Panc1 (cell line): ENCODE measurements at regions not wholly inside any gene's neighbourhood (a gene's known extent, or its start where the extent isn't known, plus 50 kb on each side); places are given as distances from the start of the nearest gene placed in this dataset.

Source experiments
- ATAC-seq: fragments of 200-7000 bp; cut with Tn5 transposase; 2 replicates; pipeline ENCODE4 v1.9.1; 2020; ENCODE audit warnings: mild to moderate bottlenecking, moderate library complexity
- BruUV-seq: library from RNA; stranded (reverse); fragments of 400-500 nt; replicated peaks from 2 replicates; lab custom pipeline; 2021; lab: Mats Ljungman, UMichigan
- CTCF ChIA-PET: fragments of 300-600 bp; sonication (Branson Sonifier 250); formaldehyde crosslinking; loops from one replicate; lab custom pipeline; 2022; ENCODE audit warnings: antibody characterized with exemption; lab: Charles Lee
- POLR2A ChIA-PET: fragments of 300-600 bp; sonication (Branson Sonifier 250); formaldehyde crosslinking; loops from one replicate; lab custom pipeline; 2022; ENCODE audit warnings: antibody characterized with exemption; lab: Charles Lee
- DNase-seq: peaks from one replicate; pipeline ENCODE4 v3.0.0-alpha.2; 2010; ENCODE audit warnings: low read depth, low spot score
- H3K27ac ChIP-seq: 2 replicates; pipeline ENCODE4 v1.5.1; 2011; ENCODE audit warnings: mild to moderate bottlenecking, low read length, inconsistent platforms
- H3K27me3 ChIP-seq: fragments of 200-500 bp; sonication (Bioruptor generic); 2 replicates; pipeline ENCODE4 v1.6.0; 2014; ENCODE audit warnings: low read length, inconsistent platforms; ENCODE audit not compliant: control insufficient read depth, insufficient read depth
- H3K36me3 ChIP-seq: fragments of 200-500 bp; sonication (Bioruptor generic); 2 replicates; pipeline ENCODE4 v1.5.1; 2014; ENCODE audit warnings: inconsistent platforms, mild to moderate bottlenecking, low read length, moderate library complexity; ENCODE audit not compliant: control insufficient read depth, insufficient read depth
- H3K4me1 ChIP-seq: 2 replicates; pipeline ENCODE4 v1.5.1; 2011; ENCODE audit warnings: inconsistent platforms, mild to moderate bottlenecking, low read length, moderate library complexity; ENCODE audit not compliant: control insufficient read depth, insufficient read depth
- H3K4me3 ChIP-seq, 2 experiments: 2 replicates each; pipeline ENCODE4 v1.5.1; 2011 to 2012; ENCODE audit warnings: low read depth in 2 of 2, low read length in 2 of 2, mild to moderate bottlenecking in 2 of 2, inconsistent platforms in 1 of 2, moderate library complexity in 1 of 2
- H3K9me3 ChIP-seq: fragments of 200-500 bp; sonication (Bioruptor generic); 2 replicates; pipeline ENCODE4 v1.5.1; 2014; ENCODE audit warnings: low read depth, mild to moderate bottlenecking, inconsistent platforms, low read length, moderate library complexity; ENCODE audit not compliant: control insufficient read depth, insufficient read depth
- POLR2AphosphoS5 ChIP-seq: IDR thresholded peaks from 2 replicates; pipeline ENCODE4 v1.6.1; 2012; ENCODE audit warnings: mild to moderate bottlenecking, low read depth, low read length, moderate library complexity
- SIN3A ChIP-seq: IDR thresholded peaks from 2 replicates; pipeline ENCODE4 v1.6.1; 2012; ENCODE audit warnings: low read depth, mild to moderate bottlenecking, low read length, moderate library complexity, borderline replicate concordance; ENCODE audit not compliant: insufficient read depth
- TCF7L2 ChIP-seq: IDR thresholded peaks from 2 replicates; pipeline ENCODE4 v1.6.1; 2011; ENCODE audit warnings: mild to moderate bottlenecking, low read depth, low read length, inconsistent platforms
- in situ Hi-C: cut with HindIII; loops from 2 replicates; pipeline ENCODE4 v1.10.0; 2016; ENCODE audit warnings: low sequenced_read_pairs, low pct_unique_long_range_greater_than_20kb
- intact Hi-C: fragments of 100-400 bp; cut with micrococcal nuclease; formaldehyde crosslinking; loops from one replicate; pipeline ENCODE4 v1.10.0; 2022; ENCODE audit not compliant: unreplicated experiment
- TF ChIP-seq, protein P1 (sequence below), 2 experiments: IDR thresholded peaks; 2 replicates each; pipeline ENCODE4 v1.6.1; 2011 to 2012; ENCODE audit warnings: low read depth in 2 of 2, control low read depth in 1 of 2, low read length in 1 of 2, mild to moderate bottlenecking in 1 of 2, moderate library complexity in 1 of 2; ENCODE audit not compliant: insufficient read depth in 1 of 2
- TF ChIP-seq, protein P2 (sequence below): fragments of 450-650 bp; IDR thresholded peaks from 2 replicates; pipeline ENCODE4 v1.5.1; 2017; ENCODE audit warnings: mild to moderate bottlenecking

DNA sequence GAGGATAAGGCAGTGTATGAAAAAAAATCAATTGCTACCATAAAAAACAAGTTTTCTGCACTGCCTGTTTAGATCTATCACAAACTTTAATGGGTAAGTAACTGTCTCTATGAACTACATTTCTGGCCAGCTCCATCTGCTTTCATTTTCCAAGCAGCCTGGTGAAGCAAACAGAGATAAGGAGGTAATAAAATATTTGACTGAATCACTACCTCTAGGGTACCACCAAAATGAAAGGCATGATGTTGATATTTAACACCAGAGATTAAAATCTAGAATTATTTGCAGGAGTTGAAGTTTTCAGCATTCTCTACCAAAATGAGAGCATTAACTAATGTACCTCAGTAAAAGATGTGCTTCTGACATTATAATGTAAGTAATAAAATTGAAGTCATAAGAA, 863.5 kb upstream of the MGAT4C start:
- Histone ChIP-seq H3K4me3 (no peak overlapping the region), H3K36me3 (no peaks in the 10 kb centered on the region), H3K27me3 (no peaks in the 10 kb centered on the region), H3K9me3 (peaks cover 3% of the 10 kb centered on the region; the same call in 1 of the 2 replicates), H3K4me1 (no peaks in the 10 kb centered on the region), H3K27ac (no peak overlapping the region)
- intact Hi-C loops, result loop anchor here (2.0 kb wide), 1 partner anchor 39 kb away; no protein-coding TSS in a partner anchor
- no TSS peak for BruUV-seq
- no peak for DNase-seq
- in situ Hi-C loops, result no loop called here
- no peak for ATAC-seq
- TF ChIP-seq, protein P1, sequence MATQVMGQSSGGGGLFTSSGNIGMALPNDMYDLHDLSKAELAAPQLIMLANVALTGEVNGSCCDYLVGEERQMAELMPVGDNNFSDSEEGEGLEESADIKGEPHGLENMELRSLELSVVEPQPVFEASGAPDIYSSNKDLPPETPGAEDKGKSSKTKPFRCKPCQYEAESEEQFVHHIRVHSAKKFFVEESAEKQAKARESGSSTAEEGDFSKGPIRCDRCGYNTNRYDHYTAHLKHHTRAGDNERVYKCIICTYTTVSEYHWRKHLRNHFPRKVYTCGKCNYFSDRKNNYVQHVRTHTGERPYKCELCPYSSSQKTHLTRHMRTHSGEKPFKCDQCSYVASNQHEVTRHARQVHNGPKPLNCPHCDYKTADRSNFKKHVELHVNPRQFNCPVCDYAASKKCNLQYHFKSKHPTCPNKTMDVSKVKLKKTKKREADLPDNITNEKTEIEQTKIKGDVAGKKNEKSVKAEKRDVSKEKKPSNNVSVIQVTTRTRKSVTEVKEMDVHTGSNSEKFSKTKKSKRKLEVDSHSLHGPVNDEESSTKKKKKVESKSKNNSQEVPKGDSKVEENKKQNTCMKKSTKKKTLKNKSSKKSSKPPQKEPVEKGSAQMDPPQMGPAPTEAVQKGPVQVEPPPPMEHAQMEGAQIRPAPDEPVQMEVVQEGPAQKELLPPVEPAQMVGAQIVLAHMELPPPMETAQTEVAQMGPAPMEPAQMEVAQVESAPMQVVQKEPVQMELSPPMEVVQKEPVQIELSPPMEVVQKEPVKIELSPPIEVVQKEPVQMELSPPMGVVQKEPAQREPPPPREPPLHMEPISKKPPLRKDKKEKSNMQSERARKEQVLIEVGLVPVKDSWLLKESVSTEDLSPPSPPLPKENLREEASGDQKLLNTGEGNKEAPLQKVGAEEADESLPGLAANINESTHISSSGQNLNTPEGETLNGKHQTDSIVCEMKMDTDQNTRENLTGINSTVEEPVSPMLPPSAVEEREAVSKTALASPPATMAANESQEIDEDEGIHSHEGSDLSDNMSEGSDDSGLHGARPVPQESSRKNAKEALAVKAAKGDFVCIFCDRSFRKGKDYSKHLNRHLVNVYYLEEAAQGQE (IDR thresholded peaks at IDR 0.05; ENCODE audit: insufficient read depth in 1 of 2, low read depth in 2 of 2, low read length in 1 of 2), result no peak
- TF ChIP-seq POLR2AphosphoS5 (no peak), SIN3A (no peak), TCF7L2 (peak; percentile 41; the same call in 1 of the 2 replicates)
- POLR2A ChIA-PET, result no interaction called here
- CTCF ChIA-PET, result no interaction called here

DNA sequence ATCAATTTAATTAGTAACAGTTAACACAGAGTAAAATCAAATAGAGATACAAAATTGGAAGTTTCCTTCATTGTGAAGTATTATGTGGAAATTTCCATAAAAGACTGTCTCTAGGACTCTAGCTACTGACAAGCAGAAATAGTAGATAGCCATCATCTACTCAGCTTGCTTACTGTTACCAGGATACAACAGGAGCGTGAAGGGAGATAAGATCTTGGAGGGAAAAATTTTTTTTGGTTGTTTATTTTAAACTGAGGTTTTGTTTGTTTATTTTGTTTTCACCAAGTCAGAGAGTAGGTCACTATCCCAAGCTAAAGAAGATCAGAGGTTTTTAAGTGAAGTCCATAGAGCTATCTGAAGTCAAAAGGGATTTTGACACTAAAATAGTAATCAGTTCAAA, 861.3 kb upstream of the MGAT4C start:
- no peak overlapping the region; the same call in 1 of the 2 replicates for H3K27ac ChIP-seq
- no peaks in the 10 kb centered on the region for H3K36me3 ChIP-seq
- POLR2A ChIA-PET, result no interaction called here
- H3K9me3 ChIP-seq, result no peaks in the 10 kb centered on the region
- no peak for ATAC-seq
- no peaks in the 10 kb centered on the region for H3K27me3 ChIP-seq
- TF ChIP-seq SIN3A (no peak), TCF7L2 (no peak), POLR2AphosphoS5 (no peak)
- TF ChIP-seq, protein P1 (IDR thresholded peaks at IDR 0.05; ENCODE audit: insufficient read depth in 1 of 2, low read depth in 2 of 2, low read length in 1 of 2), result no peak
- TF ChIP-seq, protein P2, sequence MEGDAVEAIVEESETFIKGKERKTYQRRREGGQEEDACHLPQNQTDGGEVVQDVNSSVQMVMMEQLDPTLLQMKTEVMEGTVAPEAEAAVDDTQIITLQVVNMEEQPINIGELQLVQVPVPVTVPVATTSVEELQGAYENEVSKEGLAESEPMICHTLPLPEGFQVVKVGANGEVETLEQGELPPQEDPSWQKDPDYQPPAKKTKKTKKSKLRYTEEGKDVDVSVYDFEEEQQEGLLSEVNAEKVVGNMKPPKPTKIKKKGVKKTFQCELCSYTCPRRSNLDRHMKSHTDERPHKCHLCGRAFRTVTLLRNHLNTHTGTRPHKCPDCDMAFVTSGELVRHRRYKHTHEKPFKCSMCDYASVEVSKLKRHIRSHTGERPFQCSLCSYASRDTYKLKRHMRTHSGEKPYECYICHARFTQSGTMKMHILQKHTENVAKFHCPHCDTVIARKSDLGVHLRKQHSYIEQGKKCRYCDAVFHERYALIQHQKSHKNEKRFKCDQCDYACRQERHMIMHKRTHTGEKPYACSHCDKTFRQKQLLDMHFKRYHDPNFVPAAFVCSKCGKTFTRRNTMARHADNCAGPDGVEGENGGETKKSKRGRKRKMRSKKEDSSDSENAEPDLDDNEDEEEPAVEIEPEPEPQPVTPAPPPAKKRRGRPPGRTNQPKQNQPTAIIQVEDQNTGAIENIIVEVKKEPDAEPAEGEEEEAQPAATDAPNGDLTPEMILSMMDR, result no peak
- H3K4me1 ChIP-seq, result no peaks in the 10 kb centered on the region
- DNase-seq, result no peak
- in situ Hi-C loops (no loop called here), intact Hi-C loops (no loop called here)
- CTCF ChIA-PET, result no interaction called here
- BruUV-seq, result no TSS peak
- H3K4me3 ChIP-seq, result no peak overlapping the region
